ENCODE measurements at regions not wholly inside any gene's neighbourhood (a gene's known extent, or its start where the extent isn't known, plus 50 kb on each side); places are given as distances from the start of the nearest gene placed in this dataset.

GRCh38 chr17:77568540-77568939 is 390.0 kb upstream of the TNRC6C start:
- no peak for FAIRE-seq
- DNase-seq (ENCODE audit: extremely low spot score, insufficient read length, low read depth), result no peak

- no peak for DNase-seq (ENCODE audit: extremely low spot score, insufficient read length, low read depth)
- FAIRE-seq, result no peak
Observed at GRCh38 chr17:77569846-77570564, 388.5 kb upstream of the TNRC6C start.

GRCh38 chr17:77570565-77570898 is 388.0 kb upstream of the TNRC6C start:
- FAIRE-seq (no peak), DNase-seq (ENCODE audit: extremely low spot score, insufficient read length, low read depth) (no peak)

- DNase-seq (ENCODE audit: extremely low spot score, insufficient read length, low read depth) (no peak), FAIRE-seq (no peak)
Observed at GRCh38 chr17:77571155-77571981, 387.1 kb upstream of the TNRC6C start.

DNA sequence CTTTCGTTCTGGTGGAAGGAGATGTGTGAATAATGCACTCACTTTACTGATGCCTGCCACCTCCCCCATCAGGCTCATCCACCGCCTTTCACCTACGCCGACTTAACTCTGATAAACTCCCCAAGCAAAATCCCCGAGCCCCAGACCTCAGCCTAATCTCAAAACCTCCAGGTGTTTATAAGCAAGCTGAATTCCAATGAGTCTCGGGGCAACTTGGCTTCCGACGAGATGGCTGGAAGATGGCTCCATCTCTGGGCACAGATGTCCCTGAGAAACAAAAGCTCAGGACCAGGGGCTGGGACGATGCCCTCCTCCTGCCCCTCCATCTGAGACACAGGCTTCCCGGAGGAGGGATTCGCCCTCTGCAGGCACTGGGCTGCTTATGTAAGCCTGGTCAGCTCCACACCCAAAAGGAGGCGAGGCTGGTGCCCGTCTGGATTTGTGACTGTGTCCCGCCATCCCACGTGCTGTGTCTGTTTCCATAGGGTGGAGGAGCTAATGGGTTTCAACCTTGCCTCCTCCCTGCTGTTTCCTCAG is 386.4 kb upstream of the TNRC6C start:
- FAIRE-seq, result no peak
- DNase-seq (ENCODE audit: extremely low spot score, insufficient read length, low read depth), result no peak

DNA sequence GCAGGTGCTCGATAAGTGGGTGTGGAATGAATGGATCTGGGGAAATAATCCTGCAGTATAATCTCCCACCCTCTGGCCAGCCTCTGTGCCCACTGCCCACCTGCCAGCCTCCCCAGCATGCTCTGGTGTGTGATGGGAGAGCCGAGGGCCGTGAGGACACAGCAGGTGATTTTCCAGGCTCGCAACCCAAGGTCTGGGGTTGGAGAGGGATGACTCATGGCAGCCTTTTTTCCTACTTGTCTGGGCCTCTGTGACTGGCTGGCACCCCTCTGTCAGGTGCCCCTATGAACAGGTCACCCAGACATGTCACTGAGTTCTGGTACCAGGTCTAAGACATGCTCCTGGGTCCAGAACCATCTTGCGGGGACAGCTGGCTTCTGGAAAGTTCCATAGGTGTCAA is 385.7 kb upstream of the TNRC6C start:
- no peak for DNase-seq (ENCODE audit: extremely low spot score, insufficient read length, low read depth)
- FAIRE-seq, result no peak

GRCh38 chr17:77577491-77577890 is 381.0 kb upstream of the TNRC6C start:
- FAIRE-seq (no peak), DNase-seq (ENCODE audit: extremely low spot score, insufficient read length, low read depth) (no peak)

GRCh38 chr17:77579131-77579530 is 379.4 kb upstream of the TNRC6C start:
- no peak for DNase-seq (ENCODE audit: extremely low spot score, insufficient read length, low read depth)
- no peak for FAIRE-seq

GRCh38 chr17:77579682-77580081 is 378.8 kb upstream of the TNRC6C start:
- no peak for FAIRE-seq
- no peak for DNase-seq (ENCODE audit: extremely low spot score, insufficient read length, low read depth)

GRCh38 chr17:77580531-77581270 is 377.8 kb upstream of the TNRC6C start:
- FAIRE-seq (no peak), DNase-seq (ENCODE audit: extremely low spot score, insufficient read length, low read depth) (no peak)

- DNase-seq (ENCODE audit: extremely low spot score, insufficient read length, low read depth), result no peak
- FAIRE-seq, result no peak
Observed at GRCh38 chr17:77581480-77581879, 377.0 kb upstream of the TNRC6C start.

DNA sequence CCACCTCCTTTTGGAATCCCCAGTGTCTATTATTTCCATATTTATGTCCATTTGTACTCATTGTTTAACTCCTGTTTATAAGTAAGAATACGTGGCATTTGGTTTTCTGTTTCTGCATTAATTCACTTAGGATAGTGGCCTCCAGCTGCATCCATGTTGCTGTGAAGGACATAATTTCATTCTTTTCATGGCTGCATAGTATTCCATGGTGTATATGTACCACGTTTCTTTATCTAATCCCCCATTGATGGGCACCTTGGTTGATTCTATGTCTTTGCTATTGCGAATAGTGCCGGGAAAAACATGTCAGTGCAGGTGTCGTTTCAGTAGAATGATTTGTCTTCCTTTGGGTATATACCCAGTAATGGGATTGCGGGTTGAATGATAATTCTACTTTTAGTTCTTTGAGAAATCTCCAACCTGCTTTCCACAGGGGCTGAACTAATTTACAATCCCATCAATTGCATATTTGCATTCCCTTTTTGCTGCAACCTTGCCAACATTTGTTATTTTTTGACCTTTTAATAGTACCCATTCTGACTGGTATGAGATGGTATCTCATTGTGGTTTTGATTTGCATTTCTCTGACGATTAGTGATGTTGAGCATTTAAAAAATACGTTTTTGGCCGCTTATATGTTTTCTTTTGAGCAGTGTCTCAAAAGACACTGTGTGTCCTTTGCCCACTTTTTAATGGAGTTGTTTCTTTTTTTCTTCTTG is 373.2 kb upstream of the TNRC6C start:
- DNase-seq (ENCODE audit: extremely low spot score, insufficient read length, low read depth), result no peak
- FAIRE-seq, result no peak

- FAIRE-seq, result no peak
- no peak for DNase-seq (ENCODE audit: extremely low spot score, insufficient read length, low read depth)
Observed at GRCh38 chr17:77590951-77591735, 367.4 kb upstream of the TNRC6C start.

GRCh38 chr17:77592106-77592865 is 366.2 kb upstream of the TNRC6C start:
- no peak for FAIRE-seq

DNA sequence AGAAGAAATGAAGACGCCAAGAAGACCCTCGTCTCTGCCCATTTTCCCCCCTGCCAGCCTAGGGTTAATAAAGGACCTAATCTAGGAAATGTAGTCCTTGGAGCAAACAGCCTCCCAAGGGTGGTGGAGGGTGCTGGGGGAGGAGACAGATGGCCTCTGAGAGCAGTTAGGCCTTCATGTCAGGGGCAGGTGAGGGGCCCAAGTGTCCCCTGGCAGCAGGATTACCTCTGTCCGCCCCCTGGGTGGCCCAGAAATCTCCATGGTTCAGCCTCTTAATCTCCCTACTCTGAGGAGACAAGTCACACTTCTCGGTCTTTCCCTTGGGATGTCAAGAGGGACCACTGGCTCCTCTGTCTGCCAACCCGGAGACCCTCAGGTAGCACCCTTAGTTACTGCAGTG is 365.4 kb upstream of the TNRC6C start:
- FAIRE-seq (no peak), DNase-seq (ENCODE audit: extremely low spot score, insufficient read length, low read depth) (no peak)

More at GRCh38 chr17:77592106-77592865, 366.2 kb upstream of the TNRC6C start:
- no peak for DNase-seq (ENCODE audit: extremely low spot score, insufficient read length, low read depth)

GRCh38 chr17:77594416-77595209 is 363.9 kb upstream of the TNRC6C start:
- no peak for FAIRE-seq
- no peak for DNase-seq (ENCODE audit: extremely low spot score, insufficient read length, low read depth)

GRCh38 chr17:77596491-77597417 is 361.7 kb upstream of the TNRC6C start:
- DNase-seq (ENCODE audit: extremely low spot score, insufficient read length, low read depth), result no peak
- FAIRE-seq, result no peak
